HG02642 (cell line): ENCODE measurements at regions not wholly inside any gene's neighbourhood (a gene's known extent, or its start where the extent isn't known, plus 50 kb on each side); places are given as distances from the start of the nearest gene placed in this dataset.

ENCODE experiments used
- ATAC-seq: cut with Tn5 transposase; IDR thresholded peaks from one replicate; pipeline ENCODE4 v1.9.1; 2021; ENCODE audit warnings: mild to moderate bottlenecking; ENCODE audit not compliant: unreplicated experiment, poor library complexity

DNA sequence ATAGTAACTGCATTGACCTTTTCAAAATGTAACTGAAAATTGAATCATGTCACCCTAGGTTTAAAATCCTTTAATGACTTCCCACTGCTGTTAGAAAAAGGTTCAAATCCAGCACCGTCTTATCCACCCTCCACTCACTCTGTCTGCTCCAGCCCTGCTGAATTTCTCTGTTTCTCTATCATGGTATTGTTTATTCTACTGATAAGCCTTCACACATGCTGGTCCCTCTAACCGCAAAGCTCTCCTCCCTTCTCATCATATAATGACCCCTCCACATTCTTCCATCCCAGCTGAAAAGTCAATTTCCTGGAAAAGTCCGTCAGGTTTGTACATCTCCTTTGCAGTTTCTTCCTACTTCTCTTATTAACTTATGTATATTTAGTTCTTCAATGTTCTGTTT is 389.2 kb upstream of the F9 start:
- ATAC-seq = no peak

GRCh38 chrX:139134316-139134715 is 396.2 kb upstream of the F9 start:
- ATAC-seq = no peak

GRCh38 chrX:139126493-139126892 is 404.0 kb upstream of the F9 start:
- peak; percentile 85 for ATAC-seq

GRCh38 chrX:139125916-139126315 is 404.6 kb upstream of the F9 start:
- ATAC-seq = no peak

GRCh38 chrX:139121616-139122286 is 408.8 kb upstream of the F9 start:
- ATAC-seq = no peak

GRCh38 chrX:139120760-139121159 is 409.2 kb upstream of the FGF13 start:
- no peak for ATAC-seq

DNA sequence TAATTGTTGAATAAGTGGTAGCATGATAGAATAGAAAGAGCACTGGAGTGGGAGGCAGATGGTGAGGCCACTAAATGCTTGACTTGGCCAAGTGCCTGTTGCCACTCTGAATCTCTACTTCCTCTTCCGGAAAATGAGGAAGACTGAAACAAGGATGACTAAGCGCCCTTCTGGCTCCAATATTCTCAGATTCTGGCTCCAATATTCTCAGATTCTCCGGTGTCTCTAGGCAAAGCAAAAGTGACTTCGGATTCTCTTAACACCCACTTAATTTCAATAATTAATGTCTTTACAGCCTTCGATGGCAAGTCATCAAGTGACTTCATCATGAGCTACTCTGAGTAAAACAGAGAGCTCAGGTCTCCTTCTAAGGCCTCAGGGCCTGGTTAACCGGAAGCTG is 402.2 kb upstream of the FGF13 start:
- no peak for ATAC-seq

DNA sequence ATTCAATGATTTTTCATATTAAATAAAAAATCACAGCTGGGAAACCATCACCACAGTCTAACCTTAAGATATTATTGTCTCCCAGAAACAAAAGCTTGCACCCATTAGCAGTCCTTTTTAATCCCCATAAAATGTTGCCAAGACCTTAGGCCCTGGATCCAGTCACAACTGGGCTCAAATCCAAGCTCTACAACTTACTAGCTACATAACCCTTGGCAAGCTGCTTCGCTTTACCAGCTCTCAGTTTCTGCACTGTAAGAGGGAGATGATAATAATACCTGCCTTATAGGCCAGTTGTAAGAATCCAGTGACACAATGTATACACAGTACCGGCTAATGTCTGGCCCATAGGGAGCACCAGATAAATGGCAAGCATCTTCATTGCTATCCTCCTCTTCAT is 400.9 kb upstream of the FGF13 start:
- no peak for ATAC-seq

DNA sequence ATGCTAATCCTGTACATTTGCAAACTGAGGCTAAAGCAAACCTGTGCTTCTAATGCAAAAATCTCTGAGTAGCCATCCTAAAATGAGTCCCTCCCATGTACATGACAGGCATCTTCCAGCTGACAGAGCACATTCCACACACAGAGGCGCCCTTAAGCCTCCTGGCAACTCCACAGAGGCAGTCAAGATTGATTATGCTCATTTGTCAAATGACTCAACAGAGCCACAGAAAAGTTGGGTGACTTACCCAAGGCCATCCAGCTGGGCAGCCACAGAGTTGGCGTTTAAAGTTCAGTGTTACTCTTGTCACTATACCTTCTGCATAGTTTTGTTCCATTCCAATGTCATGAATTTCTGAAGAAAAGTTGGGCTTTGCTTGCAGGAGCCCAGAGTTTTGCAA is 394.6 kb upstream of the FGF13 start:
- no peak for ATAC-seq

DNA sequence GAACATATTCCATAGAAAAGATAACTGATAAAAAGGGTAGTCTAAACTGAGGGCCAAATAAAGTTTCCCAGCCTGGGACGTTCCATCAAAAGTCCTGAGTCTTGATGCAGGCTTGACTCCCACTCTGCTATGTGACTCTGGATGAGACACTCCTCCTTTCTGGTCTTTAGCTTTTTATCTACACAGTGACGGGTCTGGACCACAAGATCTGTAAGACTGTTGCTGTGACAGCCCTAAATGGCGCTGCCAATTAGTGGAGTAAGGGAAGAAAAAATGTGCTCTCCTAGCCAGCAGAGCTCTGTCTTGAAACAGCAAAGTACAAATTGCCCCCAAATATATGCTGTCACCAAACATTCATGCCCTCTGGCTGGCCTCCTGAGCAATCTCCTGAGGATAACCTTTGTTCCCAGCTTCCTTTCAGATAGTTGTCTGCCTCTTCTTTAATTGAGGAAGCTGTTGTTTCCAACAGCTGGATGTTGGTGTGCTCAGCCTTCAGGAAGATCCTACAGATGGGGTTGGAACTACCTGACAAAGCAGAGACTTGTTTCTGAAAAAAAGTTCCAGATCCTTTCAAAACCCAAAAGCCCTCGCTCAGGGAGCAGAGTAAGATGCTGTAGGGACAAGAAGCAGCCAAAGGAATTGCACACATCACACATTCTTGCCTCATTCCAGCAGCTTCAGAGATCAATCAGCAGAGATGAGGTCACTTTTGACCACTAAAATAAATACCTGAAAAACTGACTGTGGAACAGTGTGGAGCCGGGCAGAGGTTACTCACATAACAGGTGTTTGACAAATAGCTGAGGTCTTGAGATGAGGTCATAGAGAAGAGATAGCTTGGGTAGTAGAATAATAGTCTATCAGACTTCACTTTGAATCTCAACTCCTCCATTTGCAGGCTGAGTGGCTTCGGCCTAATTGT is 383.4 kb upstream of the FGF13 start:
- no peak for ATAC-seq

- no peak for ATAC-seq
Measured at GRCh38 chrX:139093201-139093600, 381.7 kb upstream of the FGF13 start.

DNA sequence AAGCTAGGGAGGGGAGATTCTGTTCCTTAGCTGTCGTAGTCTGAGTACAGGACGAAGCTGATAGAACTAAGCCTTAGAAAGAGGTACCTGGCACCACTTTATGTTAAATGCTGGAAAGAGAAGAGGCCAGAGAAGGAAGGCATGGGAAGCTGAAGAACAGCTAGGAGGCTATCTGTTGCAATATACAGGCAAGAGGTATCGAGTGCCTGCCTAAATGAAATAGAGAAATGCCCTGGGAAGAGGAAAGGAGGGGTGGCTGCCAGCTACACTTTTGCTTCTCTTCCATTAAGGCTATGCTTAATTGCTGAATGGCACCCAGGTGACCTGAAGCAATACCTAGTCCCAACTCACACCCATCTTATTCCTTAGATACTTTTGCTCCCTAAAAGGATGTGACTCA is 380.4 kb upstream of the FGF13 start:
- no peak for ATAC-seq

- ATAC-seq = no peak
Measured at GRCh38 chrX:139091066-139091465, 379.5 kb upstream of the FGF13 start.

GRCh38 chrX:139086246-139086645 is 374.7 kb upstream of the FGF13 start:
- no peak for ATAC-seq

GRCh38 chrX:139085404-139085803 is 373.9 kb upstream of the FGF13 start:
- ATAC-seq = no peak

- ATAC-seq = no peak
Measured at GRCh38 chrX:139083191-139083590, 371.7 kb upstream of the FGF13 start.

GRCh38 chrX:139081965-139082364 is 370.4 kb upstream of the FGF13 start:
- ATAC-seq = no peak

DNA sequence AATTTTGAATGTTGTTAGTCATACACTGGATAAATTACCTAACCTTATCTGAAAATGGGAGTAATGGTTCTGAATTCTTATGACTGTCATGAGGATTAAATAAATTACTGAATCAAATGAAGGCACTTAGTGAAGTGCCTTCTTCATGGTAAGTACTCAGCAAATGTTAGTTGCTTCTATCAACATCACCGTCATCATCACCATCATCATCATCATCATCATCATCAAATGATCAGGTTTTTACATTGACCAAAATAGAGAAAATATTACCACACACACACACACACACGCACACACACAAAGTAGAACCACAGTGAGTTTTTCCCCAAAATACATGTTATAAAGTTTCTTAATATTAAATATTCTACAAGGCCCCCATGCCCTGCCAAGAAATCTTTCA is 368.3 kb upstream of the FGF13 start:
- ATAC-seq = no peak

DNA sequence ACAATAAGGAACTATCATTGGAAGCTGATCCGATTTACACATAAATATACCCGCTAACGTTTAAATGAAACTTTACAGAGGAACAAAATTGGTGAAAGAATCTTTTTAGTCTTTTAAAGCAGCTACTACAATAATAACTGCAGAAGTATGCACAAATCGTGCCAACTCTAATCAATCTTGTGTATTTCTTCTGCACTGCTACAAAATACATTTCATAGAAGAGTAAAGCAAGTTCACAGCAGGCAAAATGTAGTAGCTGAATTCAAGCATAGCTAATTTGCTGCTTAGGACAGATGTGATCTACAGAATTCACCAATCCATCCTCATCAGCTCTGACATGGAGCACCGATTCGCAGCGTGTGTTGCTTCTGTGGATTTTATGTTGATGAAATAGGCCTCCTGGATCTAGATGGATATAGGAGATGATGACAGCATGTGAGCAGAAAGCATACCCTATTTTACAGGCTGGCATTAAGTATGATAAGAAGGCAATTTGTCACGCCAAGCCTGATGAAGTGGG is 367.3 kb upstream of the FGF13 start:
- no peak for ATAC-seq

DNA sequence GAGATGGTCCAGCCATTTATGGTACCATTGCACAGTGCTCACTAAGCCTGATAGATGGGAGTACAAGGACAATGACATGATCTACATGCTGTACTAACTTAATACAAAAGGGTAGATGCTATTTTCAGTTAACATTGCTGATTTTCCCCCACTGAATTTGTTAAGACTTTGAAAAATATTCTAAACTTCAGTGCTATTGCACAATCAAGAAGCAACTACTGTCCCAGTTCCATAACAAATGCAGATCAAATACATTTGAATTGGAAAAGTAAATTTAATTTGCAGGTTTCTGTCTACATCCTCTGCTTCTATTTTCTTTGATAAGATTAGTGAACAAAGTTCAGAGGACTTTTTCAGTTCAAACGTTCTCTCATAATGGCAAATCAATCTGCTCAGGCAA is 366.8 kb upstream of the FGF13 start:
- no peak for ATAC-seq
